G401 (cell line): ENCODE measurements at regions not wholly inside any gene's neighbourhood (a gene's known extent, or its start where the extent isn't known, plus 50 kb on each side); places are given as distances from the start of the nearest gene placed in this dataset.
A peak's percentile ranks its signal among the peaks of the same experiment; 100 is the strongest.
"Not testable (repeated sequence)": the region's sequence is repeated elsewhere in the genome, so short reads cannot be mapped to it uniquely, and the experiment has no call there.

ENCODE experiments used
- DNase-seq: peaks from one replicate; pipeline ENCODE4 v3.0.0-alpha.2; 2015; ENCODE audit warnings: low spot score
- in situ Hi-C: cut with HindIII; loops from 2 replicates; pipeline ENCODE4 v1.10.0; 2016; ENCODE audit warnings: low sequenced_read_pairs, mixed read lengths

GRCh38 chr1:219045246-219045645 is 128.4 kb upstream of the LYPLAL1 start:
- in situ Hi-C loops: no loop called here
- no peak for DNase-seq

GRCh38 chr1:219049501-219049900 is 124.2 kb upstream of the LYPLAL1 start:
- DNase-seq: no peak
- in situ Hi-C loops: no loop called here

DNA sequence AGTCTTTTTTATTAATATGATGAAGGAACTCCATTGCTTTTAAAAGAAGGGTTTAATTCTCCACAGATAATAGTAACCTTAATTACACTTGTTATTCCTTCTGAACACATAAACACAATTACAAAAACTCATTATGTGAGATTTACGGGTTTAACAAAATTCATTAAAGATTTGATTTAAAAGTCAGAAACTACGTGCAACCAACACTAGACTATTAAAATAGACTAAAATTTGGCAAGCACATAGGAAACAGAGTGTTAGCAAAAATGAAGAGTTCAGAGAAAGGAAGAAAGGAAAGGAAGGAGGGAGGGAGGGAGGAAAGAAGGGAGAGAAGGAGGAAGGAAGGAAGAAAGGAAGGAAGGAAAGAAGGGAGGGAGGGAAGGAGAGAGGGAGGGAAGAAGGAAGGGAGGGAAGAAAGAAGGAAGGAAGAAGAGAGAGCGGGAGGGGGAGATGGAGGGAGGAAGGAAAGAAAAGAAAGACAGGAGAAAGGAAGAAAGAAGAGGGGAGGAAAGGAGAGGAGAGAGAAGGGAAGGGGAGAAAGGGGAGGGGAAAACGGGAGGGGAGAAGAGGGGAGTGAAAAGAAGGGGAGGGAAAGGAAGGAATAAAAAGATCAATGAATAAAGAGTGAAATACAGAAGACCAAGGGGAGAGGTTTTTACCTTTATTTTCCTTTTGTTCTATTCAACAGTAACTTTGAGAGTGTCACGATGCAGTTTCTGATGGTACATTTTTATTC is 123.4 kb upstream of the LYPLAL1 start:
- in situ Hi-C loops: no loop called here

GRCh38 chr1:219050822-219051125 is 122.9 kb upstream of the LYPLAL1 start:
- in situ Hi-C loops: no loop called here
- no peak for DNase-seq

More for the DNA sequence above, 123.4 kb upstream of the LYPLAL1 start:
- no peak for DNase-seq

GRCh38 chr1:219051547-219051946 is 122.1 kb upstream of the LYPLAL1 start:
- in situ Hi-C loops: no loop called here
- DNase-seq: no peak

DNA sequence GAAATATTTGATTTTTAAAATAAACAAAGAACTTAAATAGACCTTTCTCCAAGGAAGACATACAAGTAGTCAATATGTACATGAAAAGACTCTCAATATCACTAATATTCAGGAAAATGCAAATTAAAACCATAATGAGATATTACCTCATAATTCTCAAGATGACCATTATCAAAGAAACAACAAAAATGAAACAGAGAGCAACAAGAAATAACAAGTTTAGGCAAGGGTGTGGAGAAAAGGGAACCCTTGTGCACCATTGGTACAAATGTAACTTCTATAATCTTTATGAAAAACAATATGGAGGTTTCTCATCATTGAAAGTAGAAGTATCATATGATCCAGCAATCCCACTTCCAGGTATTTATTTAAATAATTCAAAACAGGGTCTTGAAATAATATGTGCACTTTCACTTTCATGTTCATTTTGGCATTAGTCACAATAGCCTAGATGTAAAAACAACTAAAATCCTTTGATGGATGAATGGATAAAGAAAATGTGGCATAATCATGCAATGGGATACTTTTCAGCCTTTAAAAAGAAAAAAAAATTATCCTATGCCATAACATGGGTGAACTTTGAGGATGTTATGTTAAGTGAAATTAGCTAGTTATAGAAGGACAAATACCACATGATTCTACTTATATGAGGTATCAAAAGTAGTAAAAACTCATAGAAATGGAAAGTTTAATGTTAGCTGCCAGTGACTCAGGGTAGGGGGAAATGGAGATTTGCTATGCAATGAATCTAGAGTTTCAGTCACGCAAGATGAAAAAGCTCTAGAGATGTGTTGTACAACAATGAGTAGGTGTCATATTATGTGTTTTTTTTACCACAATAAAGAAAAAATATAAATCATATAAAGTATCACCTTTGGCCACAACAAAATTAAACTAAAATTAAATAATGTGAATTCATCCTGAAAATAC is 114.5 kb upstream of the LYPLAL1 start:
- DNase-seq: no peak
- in situ Hi-C loops: no loop called here

GRCh38 chr1:219060798-219061197 is 112.9 kb upstream of the LYPLAL1 start:
- DNase-seq: no peak
- in situ Hi-C loops: no loop called here

GRCh38 chr1:219062161-219062560 is 111.5 kb upstream of the LYPLAL1 start:
- in situ Hi-C loops: no loop called here
- no peak for DNase-seq

GRCh38 chr1:219066098-219066497 is 107.6 kb upstream of the LYPLAL1 start:
- DNase-seq: no peak
- in situ Hi-C loops: no loop called here

DNA sequence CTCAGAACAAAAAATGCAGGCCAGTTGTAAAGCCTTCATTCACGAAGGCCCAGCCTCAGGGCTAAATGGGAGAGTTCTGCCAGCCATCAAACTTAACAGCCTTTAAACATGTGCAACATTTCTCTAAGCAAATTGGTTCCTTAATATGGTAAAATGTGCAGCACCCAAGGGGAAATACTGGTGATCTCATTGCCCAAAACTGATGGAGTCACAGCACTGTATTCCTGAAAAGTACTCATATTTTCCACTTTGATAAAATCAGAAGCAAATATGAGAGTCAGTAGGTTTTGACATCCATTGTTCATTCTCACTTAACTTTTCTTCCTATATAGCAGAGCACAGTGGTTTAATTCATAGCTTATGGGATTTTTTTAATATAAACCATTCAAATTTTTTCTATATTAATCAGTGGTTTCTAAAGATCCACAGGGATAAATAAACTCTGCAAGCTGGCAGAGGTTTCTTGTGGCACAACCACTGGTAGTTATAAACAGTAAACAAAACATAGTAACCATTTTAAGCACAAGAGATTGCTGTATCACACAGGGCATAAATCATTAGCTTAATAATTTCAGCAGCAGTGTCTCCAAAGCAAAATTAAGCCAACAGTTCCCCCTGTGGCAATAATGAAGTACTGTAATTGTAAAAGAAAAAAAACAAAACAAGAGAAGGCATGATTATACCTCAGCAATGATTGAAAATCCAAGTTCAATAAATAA is 106.9 kb upstream of the LYPLAL1 start:
- peak; percentile 2 for DNase-seq
- in situ Hi-C loops: no loop called here

GRCh38 chr1:219067350-219067712 is 106.3 kb upstream of the LYPLAL1 start:
- in situ Hi-C loops: no loop called here
- DNase-seq: no peak

GRCh38 chr1:219070395-219070794 is 103.3 kb upstream of the LYPLAL1 start:
- in situ Hi-C loops, DNase-seq: not testable (repeated sequence)

GRCh38 chr1:219071209-219071608 is 102.5 kb upstream of the LYPLAL1 start:
- in situ Hi-C loops: no loop called here
- no peak for DNase-seq

DNA sequence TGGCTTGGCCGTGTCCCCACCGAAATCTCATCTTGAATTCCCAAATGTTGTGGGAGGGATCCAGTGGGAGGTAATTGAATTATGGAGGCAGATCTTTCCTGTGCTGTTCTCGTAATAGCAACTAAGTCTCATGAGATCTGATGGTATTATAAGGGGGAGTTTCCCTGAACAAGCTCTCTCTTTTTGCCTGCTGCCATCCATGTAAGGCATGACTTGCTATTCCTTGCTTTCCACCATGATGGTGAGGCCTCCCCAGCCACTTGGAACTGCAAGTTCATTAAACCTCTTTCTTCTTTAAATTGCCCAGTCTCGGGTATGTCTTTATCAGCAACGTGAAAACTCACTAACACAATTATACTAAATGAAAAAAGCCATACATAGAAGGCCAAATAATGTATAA is 101.3 kb upstream of the LYPLAL1 start:
- in situ Hi-C loops: no loop called here
- DNase-seq: no peak

DNA sequence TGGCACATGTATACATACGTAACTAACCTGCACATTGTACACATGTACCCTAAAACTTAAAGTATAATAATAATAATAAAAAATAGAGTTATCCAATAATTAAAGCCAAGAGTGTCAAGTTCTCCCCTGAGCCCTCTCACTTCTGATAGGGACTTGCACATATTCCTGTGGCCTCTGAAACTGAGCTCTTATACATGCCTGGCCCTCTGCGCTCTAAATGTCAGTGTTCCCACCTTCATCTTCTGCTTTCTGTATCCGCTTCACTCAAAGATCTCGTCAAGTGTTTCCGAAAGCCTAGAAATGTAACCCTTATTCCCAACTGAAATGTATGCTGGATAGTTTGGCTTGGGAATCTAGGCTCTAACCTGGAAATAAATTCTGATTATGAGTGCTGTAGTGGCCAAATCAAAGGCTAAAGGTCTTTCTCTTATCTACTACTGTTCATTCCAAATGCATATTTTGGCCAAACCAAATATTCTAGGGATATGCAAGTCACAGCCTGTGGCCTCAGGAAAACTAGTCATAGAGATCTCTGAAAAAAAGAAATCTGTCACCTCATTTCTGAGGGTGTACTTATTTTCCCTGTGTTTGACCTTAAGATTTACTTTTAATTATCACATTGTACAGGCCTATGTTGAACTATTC is 99.5 kb upstream of the LYPLAL1 start:
- in situ Hi-C loops: no loop called here
- no peak for DNase-seq

DNA sequence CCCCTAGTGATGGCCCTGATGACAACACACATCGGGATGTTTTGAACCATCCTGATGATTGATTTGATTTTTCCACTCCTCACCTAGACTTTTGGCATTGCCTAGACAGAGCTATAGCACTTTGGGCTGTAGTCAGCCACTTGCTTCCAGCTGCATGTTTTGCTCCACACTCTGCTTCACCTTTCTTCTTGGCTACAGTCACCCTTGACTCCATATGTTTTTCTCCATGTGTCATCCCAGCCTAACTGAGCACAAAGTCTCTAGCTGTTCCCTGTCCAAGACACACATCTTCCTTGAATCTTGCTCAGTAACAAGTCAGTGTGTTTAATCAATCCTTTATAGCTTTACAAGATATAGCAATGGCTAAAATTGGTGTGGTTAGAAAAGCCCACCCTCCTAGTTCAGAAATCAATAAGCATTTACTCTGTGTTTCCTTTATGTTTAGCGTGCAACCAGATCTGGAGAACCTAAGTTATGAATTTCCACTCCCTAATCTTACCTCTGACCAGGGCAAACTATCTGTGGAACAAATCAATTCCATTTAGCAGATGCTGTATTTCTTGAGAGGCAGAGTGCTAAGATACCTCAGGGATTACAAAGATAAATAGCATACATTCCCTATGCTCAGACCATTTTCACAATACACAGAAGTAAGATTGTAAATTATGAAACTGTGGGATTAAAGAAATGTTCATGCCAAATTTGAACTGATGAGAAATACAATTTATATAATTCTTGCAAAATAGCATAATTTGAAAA is 98.4 kb upstream of the LYPLAL1 start:
- in situ Hi-C loops: no loop called here
- DNase-seq: no peak

- DNase-seq: no peak
- in situ Hi-C loops: no loop called here
Observed at GRCh38 chr1:219076326-219076937, 97.2 kb upstream of the LYPLAL1 start.

DNA sequence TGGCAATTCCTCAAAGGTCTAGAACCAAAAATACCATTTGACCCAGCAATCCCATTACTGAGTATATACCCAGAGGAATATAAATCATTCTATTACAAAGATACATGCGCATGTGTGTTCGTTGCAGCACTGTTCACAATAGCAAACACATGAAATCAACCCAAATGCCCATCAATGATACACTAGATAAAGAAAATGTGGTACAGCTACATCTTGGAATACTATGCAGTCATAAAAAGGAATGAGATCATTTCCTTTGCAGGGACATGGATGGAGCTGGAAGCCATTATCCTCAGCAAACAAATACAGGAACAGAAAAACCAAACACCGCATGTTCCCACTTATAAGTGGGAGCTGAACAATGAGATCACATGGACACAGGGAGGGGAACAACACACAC is 95.9 kb upstream of the LYPLAL1 start:
- DNase-seq, in situ Hi-C loops: not testable (repeated sequence)
